ELF-1 (cell line): ENCODE measurements at regions not wholly inside any gene's neighbourhood (a gene's known extent, or its start where the extent isn't known, plus 50 kb on each side); places are given as distances from the start of the nearest gene placed in this dataset.
A peak's percentile ranks its signal among the peaks of the same experiment; 100 is the strongest.
"Not testable (repeated sequence)": the region's sequence is repeated elsewhere in the genome, so short reads cannot be mapped to it uniquely, and the experiment has no call there.

ENCODE experiments used
- DNase-seq: peaks from one replicate; pipeline ENCODE4 v3.0.0-alpha.2; 2016; ENCODE audit warnings: low read depth, low spot score

DNA sequence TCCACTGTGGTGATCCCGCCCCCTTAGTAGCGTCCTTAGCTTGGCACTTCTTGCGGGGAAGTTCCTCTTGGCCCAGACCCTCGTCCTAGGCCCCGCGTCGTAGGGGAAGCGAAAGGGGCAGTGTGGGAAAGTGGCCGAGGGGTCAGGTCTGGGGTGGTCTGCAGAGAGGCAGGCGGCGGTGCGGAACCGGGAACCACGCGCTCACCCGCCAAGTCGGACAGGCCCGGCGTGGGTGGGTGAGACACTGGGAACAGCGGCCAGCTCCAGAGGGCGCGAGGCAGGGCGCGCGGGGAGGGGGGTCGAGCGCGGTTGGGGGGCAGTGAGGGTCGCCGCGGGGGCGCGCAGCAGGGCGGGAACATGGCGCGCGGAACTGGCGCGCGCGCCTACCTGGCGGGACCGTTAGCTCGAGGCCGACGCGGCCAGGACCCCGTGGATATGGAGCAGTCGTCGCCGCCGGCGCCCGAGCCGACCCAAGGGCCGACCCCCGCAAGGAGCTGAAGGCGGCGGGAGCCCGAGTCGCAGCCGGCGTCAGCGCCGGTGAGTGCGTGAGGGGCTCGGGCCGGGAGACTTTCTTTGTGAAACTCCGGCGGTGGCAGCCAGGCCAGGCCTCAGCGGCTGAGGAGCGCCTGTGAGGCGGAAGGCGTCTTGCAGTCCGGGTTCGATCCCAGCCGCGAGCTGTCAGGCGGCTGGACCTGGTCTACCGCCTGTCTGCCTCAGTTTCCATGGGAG lies 2896.7 kb upstream of the TEKT4 start:
- peak; percentile 10 for DNase-seq

- DNase-seq = no peak
Observed at GRCh38 chr2:91975130-91975491, 2896.1 kb upstream of the TEKT4 start.

DNA sequence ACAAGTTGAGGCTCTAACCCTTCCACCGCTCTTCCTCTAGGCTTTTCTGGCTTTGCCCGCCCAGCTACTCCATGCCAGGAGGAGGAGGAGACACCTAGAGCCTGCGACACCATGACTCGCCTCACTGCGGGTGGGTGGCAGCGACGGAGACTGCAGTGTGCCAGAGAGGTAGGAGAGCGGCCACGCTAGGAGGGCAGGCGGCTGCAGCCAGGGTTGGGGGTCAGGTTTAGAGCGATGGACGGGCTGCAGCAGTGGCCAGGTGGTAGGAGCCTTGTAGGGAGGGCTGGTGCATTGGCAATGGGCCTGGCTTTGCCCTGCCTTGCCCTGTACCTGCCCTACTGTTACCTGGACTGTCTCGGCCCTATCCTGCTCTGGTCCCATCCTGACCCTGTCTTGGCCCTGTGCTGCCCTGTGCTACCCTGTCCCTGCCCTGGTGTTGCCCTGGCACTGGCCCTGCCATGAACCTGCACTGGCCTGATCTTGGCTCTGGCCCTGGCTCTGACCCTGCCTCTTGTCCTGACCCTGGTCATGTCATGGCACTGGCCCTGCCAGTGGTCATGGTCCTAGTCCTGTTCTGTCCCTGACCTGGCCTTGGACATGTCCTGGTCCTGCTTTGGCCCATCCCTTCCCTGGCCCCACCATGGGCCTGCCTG lies 2890.1 kb upstream of the TEKT4 start:
- DNase-seq = not testable (repeated sequence)

DNA sequence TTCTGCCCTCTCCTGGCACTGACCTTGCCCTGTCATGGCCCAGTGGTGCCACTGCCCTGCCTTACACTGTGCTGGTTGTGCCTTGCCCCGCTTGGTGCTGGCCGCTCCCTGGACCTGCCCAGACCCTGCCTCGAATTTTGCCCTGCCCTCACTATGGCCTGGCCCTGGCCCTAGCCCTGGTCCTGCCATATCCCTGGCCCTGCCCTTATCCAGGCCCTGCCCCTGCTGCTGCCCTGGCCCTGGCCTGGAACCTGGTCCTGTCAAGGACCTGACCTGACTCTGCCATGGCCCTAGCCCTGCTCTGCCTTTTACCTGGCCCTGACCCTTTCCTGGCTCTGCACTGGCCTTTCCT lies 2889.6 kb upstream of the TEKT4 start:
- DNase-seq = not testable (repeated sequence)

DNA sequence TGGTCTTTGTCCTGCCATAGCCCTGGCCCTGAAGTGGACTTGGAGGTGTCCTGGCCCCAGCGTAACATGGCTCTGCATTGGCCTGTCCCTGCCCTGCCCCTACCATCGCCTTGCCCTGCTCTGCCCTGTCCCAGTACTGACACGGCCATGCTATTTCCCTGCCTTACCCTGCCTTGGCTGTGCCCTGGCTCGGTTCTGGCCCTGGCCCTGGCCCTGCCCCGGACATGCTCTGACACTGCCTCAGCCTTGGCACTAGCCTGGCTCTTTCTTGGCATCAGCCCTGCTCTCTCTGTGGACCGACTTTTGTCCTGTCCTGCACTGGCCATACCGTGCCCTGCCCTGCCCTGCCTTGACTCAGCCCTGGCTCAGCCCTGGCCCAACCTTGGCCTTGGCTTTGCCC lies 2889.0 kb upstream of the TEKT4 start:
- DNase-seq = not testable (repeated sequence)

GRCh38 chr2:91983257-91983656 lies 2888.0 kb upstream of the TEKT4 start:
- not testable (repeated sequence) for DNase-seq

GRCh38 chr2:91983696-91984095 lies 2887.5 kb upstream of the TEKT4 start:
- not testable (repeated sequence) for DNase-seq

DNA sequence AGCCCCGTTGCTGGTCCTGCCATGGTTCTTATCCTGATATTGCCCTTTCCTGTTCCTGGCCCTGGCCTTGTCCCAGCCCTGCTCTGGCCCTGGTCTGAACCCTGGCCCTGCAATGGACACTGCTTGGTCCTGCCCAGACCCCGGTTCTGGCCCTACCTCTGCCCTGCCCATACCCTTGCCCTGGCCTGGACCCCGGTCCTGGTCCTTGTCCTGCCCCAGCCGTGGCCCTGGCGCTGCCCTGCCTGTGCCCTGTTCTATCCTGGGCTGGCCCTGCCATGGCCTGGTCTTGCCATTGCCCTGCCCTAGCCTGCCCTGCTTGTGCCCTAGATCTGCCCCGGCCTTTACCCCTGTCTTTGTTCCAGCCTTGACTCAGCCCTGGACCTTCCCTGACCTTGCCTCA lies 2887.1 kb upstream of the TEKT4 start:
- DNase-seq = not testable (repeated sequence)

- not testable (repeated sequence) for DNase-seq
Observed at GRCh38 chr2:91985490-91985889, 2885.7 kb upstream of the TEKT4 start.

DNA sequence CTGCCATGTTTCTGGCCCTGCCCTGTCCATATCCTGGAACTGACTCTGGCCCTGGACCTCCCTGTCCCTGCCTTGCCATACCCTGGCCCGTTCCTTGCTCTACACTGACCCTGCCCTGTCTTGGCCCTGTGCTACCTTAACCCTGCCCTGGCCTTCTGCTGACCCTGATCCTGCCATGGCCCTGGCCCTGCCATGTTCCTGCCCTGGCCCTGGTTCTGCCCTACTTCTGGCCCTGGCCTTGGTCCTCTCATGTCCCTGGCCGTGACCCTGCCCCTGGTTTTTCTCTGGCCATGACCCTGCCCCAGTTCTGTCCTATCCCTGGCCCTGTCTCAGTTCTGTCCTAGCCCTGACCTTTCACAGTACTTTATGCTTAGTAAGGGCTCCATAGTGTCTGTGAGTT lies 2884.3 kb upstream of the TEKT4 start:
- not testable (repeated sequence) for DNase-seq

- not testable (repeated sequence) for DNase-seq
Observed at GRCh38 chr2:91988754-91989153, 2882.5 kb upstream of the TEKT4 start.

DNA sequence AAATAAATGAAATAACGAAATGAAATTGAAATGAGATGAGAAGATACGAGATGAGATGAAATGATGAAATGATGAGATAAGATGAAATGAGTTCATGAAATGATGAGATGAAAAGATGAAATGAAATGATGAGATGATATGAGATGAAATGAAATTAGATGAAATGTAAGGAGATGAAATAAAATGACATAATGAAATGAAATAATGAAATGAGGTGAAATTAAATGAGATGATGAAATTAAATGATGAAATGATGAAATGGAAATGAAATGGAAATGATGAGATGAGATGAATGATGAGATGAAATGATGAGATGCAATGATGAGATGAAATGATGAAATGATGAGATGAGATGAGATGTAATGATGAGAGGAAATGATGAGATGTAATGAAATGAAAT lies 2881.4 kb upstream of the TEKT4 start:
- DNase-seq = not testable (repeated sequence)

DNA sequence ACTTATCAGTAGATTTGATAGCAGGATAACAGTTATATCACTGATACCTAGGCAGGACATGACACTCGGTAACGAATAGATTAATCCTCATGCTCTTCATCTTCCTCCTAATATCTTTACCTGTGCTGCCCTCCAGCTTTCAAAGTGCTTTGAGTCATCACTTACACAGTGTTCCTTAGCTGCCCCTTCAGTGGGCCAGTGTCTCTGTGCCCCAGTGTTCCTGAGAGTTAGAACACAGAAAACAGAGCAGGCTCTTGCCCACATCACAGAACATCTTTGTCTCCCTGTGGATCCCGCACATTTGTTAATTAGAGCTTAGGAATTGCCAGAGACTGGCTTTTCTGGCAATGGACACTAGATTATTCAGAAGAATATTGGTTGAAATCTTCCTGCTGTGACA lies 2864.7 kb upstream of the TEKT4 start:
- not testable (repeated sequence) for DNase-seq
